PC-3 (cell line): ENCODE measurements at regions not wholly inside any gene's neighbourhood (a gene's known extent, or its start where the extent isn't known, plus 50 kb on each side); places are given as distances from the start of the nearest gene placed in this dataset.

ENCODE experiments used
- ATAC-seq: fragments of 200-7000 bp; cut with Tn5 transposase; 2 replicates; pipeline ENCODE4 v1.9.1; 2020; ENCODE audit warnings: mild to moderate bottlenecking, moderate library complexity
- BruUV-seq: library from RNA; stranded (reverse); fragments of 400-500 nt; replicated peaks from 2 replicates; lab custom pipeline; 2021; lab: Mats Ljungman, UMichigan
- CTCF ChIA-PET: fragments of 300-600 bp; sonication (Branson Sonifier 250); formaldehyde crosslinking; loops from one replicate; lab custom pipeline; 2022; ENCODE audit warnings: antibody characterized with exemption; lab: Charles Lee
- POLR2A ChIA-PET: fragments of 300-600 bp; sonication (Branson Sonifier 250); formaldehyde crosslinking; loops from one replicate; lab custom pipeline; 2022; ENCODE audit warnings: antibody characterized with exemption; ENCODE audit not compliant: unreplicated experiment; lab: Charles Lee
- DNase-seq: peaks from one replicate; pipeline ENCODE4 v3.0.0-alpha.2; 2015
- H2AFZ ChIP-seq: fragments of 300-600 bp; sonication (generic); 2 replicates; pipeline ENCODE4 v1.6.0; 2016; ENCODE audit warnings: antibody characterized with exemption, low read length
- H3F3A ChIP-seq: fragments of 300-600 bp; sonication (generic); one replicate; pipeline ENCODE4 v1.6.0; 2017; ENCODE audit warnings: antibody characterized with exemption, low read length, control low read depth, mild to moderate bottlenecking; ENCODE audit not compliant: unreplicated experiment
- H3K27ac ChIP-seq: fragments of 300-600 bp; sonication (generic); 2 replicates; pipeline ENCODE4 v1.5.1; 2016; ENCODE audit warnings: mild to moderate bottlenecking, low read length
- H3K27me3 ChIP-seq: fragments of 300-600 bp; sonication (generic); 2 replicates; pipeline ENCODE4 v1.6.1; 2016; ENCODE audit warnings: low read length, mixed read lengths
- H3K36me3 ChIP-seq: fragments of 300-600 bp; sonication (generic); 2 replicates; pipeline ENCODE4 v1.6.1; 2016; ENCODE audit warnings: low read depth, mixed run types, low read length, mixed read lengths
- H3K4me1 ChIP-seq: fragments of 300-600 bp; sonication (generic); 2 replicates; pipeline ENCODE4 v1.5.1; 2016; ENCODE audit warnings: low read length; ENCODE audit not compliant: insufficient read depth
- H3K4me2 ChIP-seq: fragments of 300-600 bp; sonication (generic); 2 replicates; pipeline ENCODE4 v1.6.0; 2016; ENCODE audit warnings: low read length
- H3K4me3 ChIP-seq: fragments of 300-600 bp; sonication (generic); 2 replicates; pipeline ENCODE4 v1.5.1; 2016; ENCODE audit warnings: mild to moderate bottlenecking, low read length, mixed read lengths
- H3K79me2 ChIP-seq: fragments of 300-600 bp; sonication (generic); 2 replicates; pipeline ENCODE4 v1.6.1; 2017; ENCODE audit warnings: low read length, mixed read lengths
- H3K9ac ChIP-seq: fragments of 300-600 bp; sonication (generic); 2 replicates; pipeline ENCODE4 v1.6.0; 2016; ENCODE audit warnings: mild to moderate bottlenecking, low read length
- H3K9me2 ChIP-seq: fragments of 300-600 bp; sonication (generic); replicated peaks from 2 replicates; pipeline ENCODE4 v1.6.1; 2016; ENCODE audit warnings: mixed run types, low read length, mixed read lengths
- H3K9me3 ChIP-seq: fragments of 300-600 bp; sonication (generic); 2 replicates; pipeline ENCODE4 v1.6.1; 2016; ENCODE audit warnings: low read length, mixed read lengths
- H4K20me1 ChIP-seq: fragments of 300-600 bp; sonication (generic); 2 replicates; pipeline ENCODE4 v1.6.1; 2016; ENCODE audit warnings: low read length, mixed read lengths
- CTCF ChIP-seq: fragments of 300-600 bp; sonication (generic); conservative IDR thresholded peaks from 2 replicates; pipeline ENCODE4 v1.5.1; 2017; ENCODE audit warnings: antibody characterized with exemption, low read depth, mild to moderate bottlenecking, low read length
- EZH2 ChIP-seq: fragments of 300-600 bp; sonication (generic); IDR thresholded peaks from one replicate; pipeline ENCODE4 v1.6.1; 2017; ENCODE audit warnings: antibody characterized with exemption, mild to moderate bottlenecking, low read length; ENCODE audit not compliant: unreplicated experiment
- EZH2phosphoT487 ChIP-seq: fragments of 300-600 bp; sonication (generic); IDR thresholded peaks from 2 replicates; pipeline ENCODE4 v1.6.1; 2018; ENCODE audit warnings: mild to moderate bottlenecking, antibody characterized with exemption, low read length, borderline replicate concordance
- intact Hi-C: fragments of 100-400 bp; cut with micrococcal nuclease; formaldehyde crosslinking; loops from 2 replicates; pipeline ENCODE4 v1.9.0; 2023

- no peak for ATAC-seq
- no peak overlapping the region for H3K9ac ChIP-seq
- CTCF ChIA-PET: no interaction called here
These were observed 331.2 kb downstream of the QKI start for GRCh38 chr6:163745536-163746400.

GRCh38 chr6:163744256-163744925 lies 329.9 kb downstream of the QKI start:
- H3K27me3 ChIP-seq: no peaks in the 10 kb centered on the region
- no peak overlapping the region for H3K4me3 ChIP-seq
- no peaks in the 10 kb centered on the region for H3F3A ChIP-seq
- no peaks in the 10 kb centered on the region for H3K4me1 ChIP-seq
- no peak overlapping the region for H3K27ac ChIP-seq
- no peaks in the 10 kb centered on the region for H3K79me2 ChIP-seq
- H3K9me3 ChIP-seq: no peaks in the 10 kb centered on the region
- H3K9ac ChIP-seq: no peak overlapping the region
- H2AFZ ChIP-seq: no peak overlapping the region
- no peak for ATAC-seq
- ChIA-PET POLR2A (no interaction called here), CTCF (no interaction called here)
- BruUV-seq: no TSS peak
- H3K9me2 ChIP-seq: no peaks in the 10 kb centered on the region
- intact Hi-C loops: no loop called here
- H3K4me2 ChIP-seq: no peak overlapping the region
- no peak for DNase-seq
- H3K36me3 ChIP-seq: no peaks in the 10 kb centered on the region
- TF ChIP-seq CTCF (no peak), EZH2 (no peak), EZH2phosphoT487 (no peak)
- no peaks in the 10 kb centered on the region for H4K20me1 ChIP-seq

More at GRCh38 chr6:163745536-163746400, 331.2 kb downstream of the QKI start:
- Histone ChIP-seq H3K4me3 (no peak overlapping the region), H3K4me2 (no peak overlapping the region), H4K20me1 (no peaks in the 10 kb centered on the region), H3K79me2 (no peaks in the 10 kb centered on the region), H2AFZ (no peak overlapping the region), H3K36me3 (no peaks in the 10 kb centered on the region), H3K9me3 (no peaks in the 10 kb centered on the region), H3K4me1 (no peaks in the 10 kb centered on the region), H3K9me2 (no peaks in the 10 kb centered on the region), H3K27me3 (no peaks in the 10 kb centered on the region), H3K27ac (no peak overlapping the region), H3F3A (no peaks in the 10 kb centered on the region)
- POLR2A ChIA-PET: no interaction called here
- intact Hi-C loops: no loop called here
- BruUV-seq: no TSS peak
- TF ChIP-seq CTCF (no peak), EZH2phosphoT487 (no peak), EZH2 (no peak)
- DNase-seq: peak; percentile 39

- POLR2A ChIA-PET: no interaction called here
- no peak overlapping the region for H3K9ac ChIP-seq
- H3K9me2 ChIP-seq: no peaks in the 10 kb centered on the region
- H4K20me1 ChIP-seq: no peaks in the 10 kb centered on the region
- no peaks in the 10 kb centered on the region for H3K4me1 ChIP-seq
- H3F3A ChIP-seq: no peaks in the 10 kb centered on the region
- H3K27ac ChIP-seq: no peak overlapping the region
- no peaks in the 10 kb centered on the region for H3K9me3 ChIP-seq
- TF ChIP-seq CTCF (no peak), EZH2 (no peak), EZH2phosphoT487 (no peak)
- H3K4me2 ChIP-seq: no peak overlapping the region
- H3K36me3 ChIP-seq: no peaks in the 10 kb centered on the region
- H3K4me3 ChIP-seq: no peak overlapping the region
- intact Hi-C loops: no loop called here
- no peak overlapping the region for H2AFZ ChIP-seq
- no TSS peak for BruUV-seq
- H3K79me2 ChIP-seq: no peaks in the 10 kb centered on the region
- ATAC-seq (no peak), DNase-seq (no peak)
- no peaks in the 10 kb centered on the region for H3K27me3 ChIP-seq
- CTCF ChIA-PET: no interaction called here
These were observed 329.3 kb downstream of the QKI start for GRCh38 chr6:163743796-163744195.
